ENCODE measurements at regions not wholly inside any gene's neighbourhood (a gene's known extent, or its start where the extent isn't known, plus 50 kb on each side); places are given as distances from the start of the nearest gene placed in this dataset.

DNA sequence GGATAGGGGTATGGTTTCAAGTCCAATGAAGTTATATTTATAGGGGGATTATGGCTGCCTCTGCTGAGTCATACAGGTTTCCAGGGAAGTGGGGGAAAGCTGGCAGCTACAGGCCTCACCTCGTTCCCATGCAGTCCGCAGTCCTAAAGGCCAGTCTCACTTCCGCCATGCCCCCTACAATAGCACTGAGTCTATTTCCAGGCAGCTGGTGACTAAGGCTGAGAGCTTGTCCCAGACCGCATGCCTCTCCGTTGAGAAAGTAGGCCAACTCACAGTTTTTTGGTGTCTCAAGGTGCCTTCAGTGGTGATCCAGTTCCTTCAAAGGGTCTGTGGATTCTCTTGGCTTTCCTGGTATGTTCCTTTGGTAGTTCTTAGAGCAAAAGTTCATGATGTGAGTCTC lies 203.9 kb upstream of the GLI3 start:
- DNase-seq (ENCODE audit: low read depth), result no peak

DNA sequence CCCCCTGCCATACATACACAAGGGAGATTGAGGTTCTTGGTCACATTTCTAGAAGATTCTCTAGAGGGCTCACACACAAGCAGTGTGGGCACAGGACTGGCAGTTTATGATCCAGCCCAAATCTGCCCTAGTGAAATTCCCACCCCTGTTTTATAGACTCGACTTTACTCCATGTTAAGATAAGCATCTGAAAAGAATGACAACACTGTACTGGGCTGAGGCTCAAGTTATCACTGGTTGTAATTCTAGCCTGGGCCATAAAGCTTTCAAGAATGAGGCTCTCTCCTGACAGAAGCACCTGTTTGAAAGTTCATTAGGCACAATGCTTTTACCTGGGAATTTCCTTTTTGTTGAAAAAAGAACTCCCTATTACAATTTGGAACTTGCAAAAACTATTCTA lies 195.6 kb upstream of the GLI3 start:
- DNase-seq (ENCODE audit: low read depth), result no peak

DNA sequence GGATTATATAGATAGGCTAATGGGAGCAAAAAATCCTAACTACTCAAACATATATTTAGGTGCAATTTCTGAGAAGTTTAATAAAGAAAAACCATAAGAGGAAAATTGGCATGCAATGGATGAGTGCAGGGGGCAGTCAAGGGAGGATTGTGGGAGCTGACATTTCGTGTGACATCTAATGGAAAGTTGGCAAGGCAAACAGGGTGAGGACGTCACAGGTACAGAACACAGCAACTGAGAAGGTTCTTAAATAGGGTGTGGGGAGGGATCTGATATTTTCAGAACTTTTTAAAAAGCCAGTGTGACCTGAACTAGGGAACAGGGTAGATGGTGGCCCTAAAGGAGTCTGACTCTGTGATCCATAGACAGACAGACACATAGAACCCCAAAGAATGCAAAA lies 194.9 kb upstream of the GLI3 start:
- DNase-seq (ENCODE audit: low read depth), result no peak

DNA sequence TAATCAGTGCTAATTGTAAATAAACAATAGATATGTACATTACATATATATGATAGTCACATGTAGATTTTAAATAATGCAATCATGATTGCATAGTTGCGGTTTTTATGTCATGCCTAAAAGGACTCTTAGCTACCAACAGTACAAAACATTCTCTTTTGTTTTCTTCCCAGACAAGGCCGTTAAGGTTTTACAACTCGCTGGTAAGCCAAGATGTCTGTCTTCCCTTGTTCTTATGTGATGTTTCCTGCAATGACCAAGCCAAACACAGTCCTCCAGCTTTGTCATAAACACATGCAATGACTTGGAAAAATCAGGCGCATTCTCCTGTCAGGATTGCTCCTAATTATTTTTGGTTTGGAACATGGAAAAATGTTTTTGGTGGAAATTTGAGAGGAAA lies 192.3 kb upstream of the GLI3 start:
- DNase-seq (ENCODE audit: low read depth), result no peak

DNA sequence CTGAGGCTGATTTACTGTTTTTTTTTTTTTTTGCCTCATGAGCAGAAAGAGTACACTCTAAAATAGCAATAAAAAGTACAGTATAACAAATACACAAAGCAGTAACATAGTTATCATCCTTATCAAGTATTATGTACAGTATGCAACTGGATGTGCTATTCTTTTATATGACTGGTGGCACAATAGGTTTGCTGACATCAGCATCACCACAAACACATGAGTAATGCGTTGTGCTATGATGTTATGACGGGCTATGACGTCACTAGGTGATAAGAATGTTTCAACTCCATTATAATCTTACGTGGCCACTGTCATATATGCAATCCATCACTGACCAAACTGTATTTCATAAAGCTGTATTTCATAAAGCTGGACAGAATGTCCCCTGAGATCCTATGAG lies 189.2 kb upstream of the GLI3 start:
- no peak for DNase-seq (ENCODE audit: low read depth)

DNA sequence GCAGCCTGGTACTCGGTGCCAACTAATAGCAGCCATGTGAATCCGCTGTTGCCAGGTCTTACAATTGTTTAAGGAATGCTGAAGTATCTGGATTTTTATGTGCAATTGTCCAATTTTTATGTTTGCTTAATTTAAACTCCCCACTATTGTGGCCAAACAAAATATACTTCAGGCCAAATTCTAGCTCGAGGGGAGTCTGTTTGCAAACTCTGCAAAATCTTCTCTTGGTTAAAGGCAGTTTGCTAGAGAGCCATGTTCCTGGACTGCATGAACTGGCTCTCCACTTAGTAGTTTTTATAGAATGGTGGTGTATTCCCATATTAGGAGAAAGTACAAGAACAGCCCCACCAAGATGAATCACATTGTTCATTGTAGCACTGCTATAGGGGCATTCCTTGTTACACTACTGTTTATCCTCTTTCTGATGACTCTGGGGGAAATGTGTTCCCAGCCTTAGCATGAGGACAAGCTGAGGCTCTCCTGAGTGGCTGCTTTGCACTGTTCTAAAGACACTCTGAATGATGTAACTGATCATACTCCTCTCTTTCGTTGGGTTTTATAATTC lies 178.0 kb upstream of the GLI3 start:
- DNase-seq (ENCODE audit: low read depth), result peak; percentile 52

DNA sequence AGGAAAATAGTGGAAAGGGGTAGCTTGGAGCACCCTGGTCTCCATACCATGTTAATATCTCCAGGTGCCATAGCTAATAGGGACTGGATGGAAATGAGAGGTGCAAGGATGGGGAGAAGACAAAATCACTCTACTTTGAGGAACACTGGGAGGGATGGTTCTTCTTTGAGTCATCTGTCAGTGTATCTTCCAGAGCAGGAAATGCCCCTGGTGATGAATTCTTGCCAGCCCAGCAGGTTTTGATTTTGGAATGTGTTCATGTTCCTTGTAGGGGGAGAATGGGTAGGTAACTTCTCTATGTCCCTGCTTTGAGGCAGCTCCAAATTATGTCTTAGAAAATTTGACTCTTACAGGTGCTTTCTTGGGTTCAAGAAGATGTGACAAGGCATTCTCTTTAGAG lies 177.0 kb upstream of the GLI3 start:
- DNase-seq (ENCODE audit: low read depth), result no peak

DNA sequence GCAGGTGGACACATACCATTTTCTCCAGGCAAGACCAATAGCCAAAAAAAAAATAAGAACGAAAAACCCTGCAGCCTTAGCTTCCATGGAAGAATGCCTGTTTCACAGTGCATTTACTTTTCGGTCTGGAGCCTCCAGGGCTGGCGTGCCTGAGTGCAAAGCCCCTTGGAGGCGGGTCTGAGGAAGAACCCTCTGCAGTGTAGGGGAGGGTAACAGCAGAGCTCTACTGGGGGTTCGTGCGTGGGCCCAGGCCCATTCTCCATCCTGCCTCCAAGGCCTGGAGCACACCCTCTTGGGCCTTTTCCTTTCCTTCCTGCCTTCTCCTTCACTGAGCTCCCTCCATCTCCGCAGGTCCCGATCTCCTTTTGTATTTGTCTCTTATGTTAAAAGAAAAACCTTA lies 172.3 kb upstream of the GLI3 start:
- no peak for DNase-seq (ENCODE audit: low read depth)

DNA sequence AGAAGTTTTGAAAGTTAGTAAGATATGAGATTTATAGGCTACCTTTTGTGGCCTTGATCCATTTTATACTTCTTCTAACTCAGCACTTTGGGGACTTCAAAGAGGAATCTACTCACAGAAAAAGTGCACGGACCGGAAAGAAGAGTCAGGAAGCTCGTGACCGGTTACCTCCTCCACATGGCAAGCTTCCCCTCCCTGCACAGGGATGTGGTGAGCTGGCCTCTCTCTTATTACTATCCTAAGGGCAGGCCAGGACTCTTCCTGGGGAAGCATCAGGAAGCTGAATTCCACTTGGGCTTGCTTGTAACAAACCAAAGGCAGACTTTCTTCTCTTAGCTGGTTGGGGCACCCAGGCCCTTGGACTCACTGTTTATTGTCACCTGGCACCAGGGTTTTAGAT lies 170.8 kb upstream of the GLI3 start:
- no peak for DNase-seq (ENCODE audit: low read depth)

DNA sequence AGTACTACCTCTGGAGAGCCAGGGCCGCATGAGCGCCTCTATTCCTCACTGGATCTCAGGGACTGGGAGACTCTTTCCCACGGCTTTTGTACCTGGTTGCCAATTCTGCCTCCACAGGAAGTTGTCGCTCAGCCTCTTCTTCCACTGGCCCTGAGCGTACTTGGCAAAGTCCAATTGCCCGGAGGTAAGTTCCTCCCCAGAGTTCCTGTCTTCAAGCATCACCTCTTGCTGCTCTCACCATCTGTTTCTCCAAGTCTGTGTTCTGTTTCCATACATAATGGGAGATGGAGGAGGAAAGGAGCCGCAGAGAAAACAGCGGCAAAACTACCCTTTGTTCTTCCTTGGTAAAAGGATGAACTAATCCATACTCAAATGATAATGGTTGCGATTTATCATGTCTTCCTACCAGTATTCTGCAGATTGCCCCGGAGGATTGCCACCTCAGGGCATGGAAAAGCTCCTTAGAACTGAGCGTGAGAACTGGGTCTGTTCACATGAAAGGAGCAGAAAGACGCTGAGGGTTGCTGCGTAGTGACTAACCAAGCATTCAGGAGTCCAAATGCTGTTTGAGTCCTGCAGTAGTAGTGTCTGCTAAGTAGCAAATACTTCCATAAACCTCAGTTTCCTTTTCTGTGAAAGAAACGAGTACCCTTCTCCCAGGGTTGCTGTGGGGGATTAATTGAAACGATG lies 170.2 kb upstream of the GLI3 start:
- no peak for DNase-seq (ENCODE audit: low read depth)

DNA sequence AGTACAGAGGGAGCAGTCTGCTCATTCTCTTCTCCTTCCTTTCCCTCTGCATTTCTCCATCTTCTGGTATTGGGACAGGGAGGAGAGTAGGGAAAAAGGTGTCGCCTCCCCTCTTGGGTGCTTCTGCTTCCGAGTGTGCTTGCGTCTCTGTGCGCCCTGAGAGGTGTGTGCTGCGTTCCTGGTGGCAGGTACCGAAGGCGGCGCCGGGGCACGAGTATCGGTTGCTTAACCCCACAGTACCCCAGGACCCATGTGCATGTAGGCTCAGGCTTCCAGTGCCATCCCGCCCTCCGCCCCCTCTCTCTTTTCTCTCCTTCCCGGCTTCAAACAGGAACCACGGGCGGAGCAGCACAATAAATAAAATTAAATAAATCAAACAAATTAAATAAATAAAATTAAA lies 169.3 kb upstream of the GLI3 start:
- DNase-seq (ENCODE audit: low read depth), result no peak

DNA sequence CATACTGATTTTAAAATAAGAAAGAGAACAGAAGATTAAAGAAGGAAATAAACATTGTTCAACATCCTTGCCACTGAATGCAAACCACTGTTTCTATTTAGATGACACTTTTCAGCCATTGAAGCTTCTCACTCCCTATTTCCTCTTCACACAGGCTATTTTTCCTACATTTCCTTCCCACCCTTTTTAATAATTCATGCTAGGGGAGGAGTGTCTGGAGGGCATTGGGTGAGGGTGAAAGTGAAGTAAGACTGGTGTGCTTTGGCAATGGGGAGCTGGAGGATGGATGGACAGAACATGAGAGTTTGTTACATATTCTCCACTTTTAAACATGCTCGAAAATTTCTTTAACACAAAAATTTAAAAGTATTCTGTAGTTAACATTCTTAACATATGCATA lies 168.8 kb upstream of the GLI3 start:
- no peak for DNase-seq (ENCODE audit: low read depth)

DNA sequence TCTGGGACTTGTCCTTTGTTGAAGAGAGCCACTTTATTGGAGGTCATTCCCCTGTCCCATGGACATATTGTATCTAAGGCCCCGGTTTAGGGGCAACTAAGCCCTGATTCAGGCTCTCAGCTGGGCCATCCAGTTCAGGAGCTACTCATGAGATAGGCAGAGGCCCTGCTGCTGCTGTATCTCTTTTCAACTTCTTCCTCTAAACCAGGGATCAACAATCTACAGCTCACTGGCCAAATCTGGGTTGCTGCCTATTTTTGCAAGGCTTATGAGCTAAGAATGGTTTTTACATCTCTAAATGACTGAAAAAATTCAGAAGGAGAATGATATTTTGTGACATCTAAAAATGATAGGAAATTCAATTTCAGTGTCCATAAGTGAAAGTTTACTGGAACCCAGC lies 166.8 kb upstream of the GLI3 start:
- no peak for DNase-seq (ENCODE audit: low read depth)

DNA sequence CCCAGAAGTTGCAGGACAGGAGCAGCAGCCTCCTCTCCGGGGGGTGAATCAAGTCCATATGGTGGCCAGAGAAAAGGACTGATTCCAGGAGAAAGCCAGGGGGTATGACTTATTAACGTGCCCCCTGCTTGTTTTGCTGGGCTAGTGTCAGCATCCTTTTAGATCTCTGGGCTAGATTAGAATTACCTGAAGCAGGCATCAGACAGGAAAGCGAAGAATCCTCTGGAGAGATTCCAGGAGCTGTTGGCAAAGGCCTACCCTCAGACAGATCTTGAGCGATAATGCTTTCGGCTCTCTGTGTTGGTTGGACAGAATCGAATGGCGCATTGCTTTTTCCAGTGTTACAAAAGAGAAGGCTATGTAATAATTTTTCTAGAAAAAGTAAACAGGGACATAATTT lies 164.0 kb upstream of the GLI3 start:
- no peak for DNase-seq (ENCODE audit: low read depth)

DNA sequence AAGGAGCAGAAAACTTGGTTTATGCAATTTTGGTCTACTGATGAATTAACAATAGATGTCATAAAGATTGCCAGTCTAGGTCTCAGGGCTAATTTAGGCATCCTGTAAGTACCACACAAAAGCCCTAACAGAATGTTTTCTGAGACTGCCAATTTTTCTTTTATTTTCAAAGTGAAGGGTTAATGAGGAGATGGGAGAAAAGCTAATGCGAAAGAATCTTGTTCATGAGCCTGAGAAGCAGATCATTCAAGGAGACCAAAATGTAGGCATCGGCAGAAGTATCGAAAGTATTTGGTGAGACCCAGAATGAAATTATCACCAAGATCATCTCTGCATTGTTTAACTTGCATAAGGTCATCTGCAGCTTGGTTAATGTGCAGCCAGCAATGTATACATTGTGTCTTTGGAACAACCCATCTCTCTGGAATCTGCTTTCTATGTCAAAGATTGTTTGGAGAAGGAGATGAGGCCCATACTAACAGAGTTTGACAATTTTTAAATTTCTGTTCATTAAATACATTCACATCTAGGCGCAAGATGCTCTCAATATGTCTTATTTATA lies 163.3 kb upstream of the GLI3 start:
- DNase-seq (ENCODE audit: low read depth), result no peak

DNA sequence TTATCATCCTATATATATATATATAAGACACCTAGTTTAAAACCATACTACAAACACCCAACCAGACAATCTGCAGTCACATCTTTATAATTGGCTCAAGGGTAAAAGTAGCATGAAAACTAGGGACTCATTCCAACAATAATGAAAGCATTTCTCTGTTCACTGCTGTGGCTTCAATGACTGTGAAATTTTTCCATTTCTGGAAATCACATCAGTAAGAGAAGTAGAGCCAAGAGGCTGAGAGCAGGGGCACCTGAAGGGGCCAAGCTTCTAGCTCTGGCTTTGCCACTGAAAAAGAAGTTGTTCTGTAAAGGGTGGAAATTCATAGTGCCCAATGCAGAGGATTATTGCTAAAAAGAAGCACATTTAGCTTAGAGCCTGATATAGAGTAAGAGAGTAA lies 158.6 kb upstream of the GLI3 start:
- no peak for DNase-seq (ENCODE audit: low read depth)

DNA sequence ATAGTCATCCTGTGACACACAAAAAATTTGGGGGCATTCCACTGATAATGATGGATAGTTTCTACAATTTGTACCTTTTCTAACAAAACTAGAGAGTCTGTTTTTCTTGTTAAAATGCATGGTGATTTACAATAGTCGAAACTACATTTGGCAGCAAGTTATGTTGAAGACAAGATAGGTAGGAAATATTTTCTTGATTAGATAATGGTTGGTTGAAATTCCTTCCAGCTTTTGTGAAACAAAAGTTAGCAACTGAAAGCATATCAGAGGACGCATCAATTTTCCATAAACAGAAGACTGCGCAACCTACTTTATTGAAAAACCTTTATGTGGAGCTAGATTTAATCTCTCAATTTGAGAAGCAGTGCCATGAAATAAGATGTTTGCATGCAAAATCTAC lies 155.8 kb upstream of the GLI3 start:
- no peak for DNase-seq (ENCODE audit: low read depth)

DNA sequence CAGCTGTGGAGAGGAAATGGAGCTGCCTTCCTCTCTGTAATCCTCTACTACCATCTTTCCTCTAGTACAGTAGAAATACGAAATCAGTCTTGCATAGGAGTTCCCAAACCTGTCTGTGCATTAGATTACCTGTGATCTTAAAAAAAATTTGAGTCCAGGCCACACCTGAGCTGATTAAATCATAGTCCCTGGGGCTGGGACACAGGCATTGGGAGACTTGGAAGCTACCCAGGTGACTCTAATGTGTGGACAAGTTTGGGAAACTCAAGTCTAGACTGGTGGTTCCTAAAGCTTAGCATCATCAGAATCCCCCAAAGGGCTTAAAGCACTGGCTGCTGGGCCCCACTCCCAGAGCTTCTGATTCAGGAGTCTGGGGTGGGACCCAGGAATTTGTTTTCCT lies 152.7 kb upstream of the GLI3 start:
- DNase-seq (ENCODE audit: low read depth), result no peak

DNA sequence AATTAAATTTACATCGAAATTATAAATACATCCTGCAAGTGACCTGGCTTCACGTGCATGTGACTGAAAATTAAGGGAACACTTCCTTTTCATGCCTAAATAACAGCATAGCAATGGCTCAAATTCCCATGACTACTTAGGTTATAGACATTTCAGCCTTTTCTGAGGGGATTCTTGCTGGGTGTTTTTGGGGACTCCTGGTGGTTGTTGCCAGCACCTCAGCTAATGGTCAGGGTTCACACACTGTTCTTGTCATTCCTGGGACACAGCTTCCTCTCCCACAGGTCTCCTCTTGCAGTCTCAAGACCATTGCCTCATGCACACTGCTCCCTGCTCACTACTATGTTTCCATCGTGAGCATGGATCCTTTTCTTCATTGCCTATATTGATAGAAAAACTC lies 148.9 kb upstream of the GLI3 start:
- DNase-seq (ENCODE audit: low read depth), result no peak

DNA sequence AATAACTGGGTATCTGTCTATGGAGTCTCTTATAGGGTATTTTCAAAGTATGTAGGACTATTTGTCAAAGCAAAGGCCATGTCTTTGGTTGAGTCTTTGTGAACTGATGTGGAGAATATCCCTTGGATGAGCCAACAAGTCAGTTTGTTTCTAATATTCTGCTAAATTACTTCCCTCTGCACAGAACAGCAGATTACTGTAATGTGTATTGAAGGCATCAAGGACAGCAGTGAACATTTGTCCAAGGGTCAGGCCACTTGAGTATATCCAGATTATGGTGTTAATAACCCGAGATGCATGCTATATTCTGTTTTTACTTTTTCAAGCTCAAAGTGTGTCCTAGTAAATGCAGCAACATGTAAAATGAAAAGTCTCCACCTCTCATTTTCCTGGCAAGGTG lies 144.2 kb upstream of the GLI3 start:
- no peak for DNase-seq (ENCODE audit: low read depth)

DNA sequence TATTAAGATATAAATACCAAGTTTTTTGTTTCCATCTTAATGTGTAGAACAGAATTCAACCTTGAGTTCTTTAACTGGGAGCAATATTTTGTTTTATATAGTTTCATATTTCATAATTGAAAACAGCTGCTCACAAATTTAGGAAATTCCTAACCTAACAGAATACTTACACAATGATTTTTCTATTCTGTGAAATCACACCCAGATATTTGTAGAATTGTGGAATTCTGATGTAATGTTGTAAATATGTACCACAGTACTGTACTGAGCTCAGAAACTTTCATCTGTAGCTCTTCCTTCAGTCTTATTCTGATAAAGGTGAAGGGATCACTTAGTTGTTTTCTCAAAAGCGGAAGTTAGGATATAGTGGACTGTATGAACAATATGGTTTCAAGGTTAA lies 143.4 kb upstream of the GLI3 start:
- DNase-seq (ENCODE audit: low read depth), result peak; percentile 31

DNA sequence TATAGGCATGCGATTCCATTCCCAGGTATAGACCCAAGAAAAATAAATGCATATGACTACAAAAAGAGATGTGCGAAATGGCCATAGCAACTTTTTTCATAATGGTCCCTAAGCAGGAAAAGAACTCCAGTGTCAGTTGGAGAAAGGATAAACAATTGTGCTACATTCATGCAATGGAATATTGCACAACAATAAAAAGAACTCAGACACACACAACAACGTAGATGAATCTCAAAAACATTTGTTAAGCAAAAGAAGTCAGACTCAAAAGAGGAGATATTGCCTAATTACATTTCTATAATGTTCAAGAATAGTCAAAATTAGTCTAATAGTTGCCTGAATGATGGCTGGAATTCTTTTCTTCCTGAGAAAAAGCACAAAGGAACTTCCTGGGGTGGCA lies 141.1 kb upstream of the GLI3 start:
- no peak for DNase-seq (ENCODE audit: low read depth)

DNA sequence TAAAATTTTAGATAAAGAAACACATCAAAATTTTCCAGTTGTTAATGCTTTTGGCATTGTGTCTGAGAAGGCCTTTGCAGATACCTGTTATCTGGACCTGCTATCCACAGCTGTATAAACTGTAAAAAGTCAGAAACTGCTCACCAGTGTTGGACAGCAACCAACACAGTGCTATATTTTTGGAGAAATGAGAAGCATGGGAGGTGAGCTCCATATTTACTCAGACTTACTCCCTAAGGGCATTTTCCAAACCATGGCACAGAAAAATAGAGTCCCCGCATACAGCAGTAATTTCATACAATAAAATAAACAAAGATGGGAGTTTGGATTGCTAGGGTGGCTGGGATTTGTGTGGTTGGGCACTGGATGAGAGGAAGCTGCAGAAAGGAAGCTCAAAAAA lies 136.3 kb upstream of the GLI3 start:
- DNase-seq (ENCODE audit: low read depth), result no peak

DNA sequence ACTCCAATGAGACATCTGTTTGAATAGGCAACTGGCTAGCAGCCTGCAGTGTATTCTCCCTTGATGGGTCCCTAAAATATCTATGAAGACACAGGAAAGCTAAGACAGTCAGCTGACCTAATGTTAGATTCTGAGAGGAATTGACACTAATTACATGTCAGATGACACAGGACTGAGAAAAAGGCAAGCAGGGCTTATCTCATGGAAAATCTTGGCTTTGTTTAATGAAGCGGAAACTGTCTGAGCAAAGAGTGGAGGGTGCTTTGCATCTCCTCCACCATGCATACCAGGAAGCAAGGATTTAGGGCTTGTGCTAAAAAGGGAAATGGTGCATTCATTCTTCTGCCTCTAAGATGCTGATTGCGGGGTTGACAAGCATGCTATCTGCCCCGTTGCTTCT lies 135.5 kb upstream of the GLI3 start:
- DNase-seq (ENCODE audit: low read depth), result no peak

Data from stromal cell of bone marrow (primary cell).